ENCODE measurements at regions not wholly inside any gene's neighbourhood (a gene's known extent, or its start where the extent isn't known, plus 50 kb on each side); places are given as distances from the start of the nearest gene placed in this dataset.

DNA sequence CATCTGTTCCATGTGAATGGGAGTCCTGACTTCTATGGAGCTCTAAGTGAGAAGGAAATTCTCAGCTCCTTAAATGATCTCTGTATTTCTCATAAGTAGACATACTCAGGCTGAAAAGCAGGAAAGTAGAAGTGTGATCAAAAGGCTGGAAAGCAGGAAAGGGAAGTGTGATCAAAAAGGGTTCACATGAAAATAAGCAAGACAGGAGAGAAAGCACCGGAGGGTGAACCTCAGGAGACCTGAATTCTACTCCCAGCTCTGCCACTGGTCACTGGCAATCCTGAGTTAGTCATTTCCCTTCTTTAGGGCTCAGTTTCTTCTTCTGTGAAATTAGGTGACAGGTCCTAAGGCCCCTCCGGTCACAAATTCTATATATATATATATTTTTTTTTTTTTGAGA, 55.5 kb upstream of the TRERF1 start:
- DNase-seq (ENCODE audit: low read depth, low spot score) (no peak), FAIRE-seq (no peak)
- Histone ChIP-seq H3K4me1 (ENCODE audit: control insufficient read depth, extremely low read depth, insufficient read depth, low read length) (peaks cover 3% of the 10 kb centered on the region), H3K36me3 (ENCODE audit: control insufficient read depth in 2 of 2, extremely low read depth in 1 of 2, insufficient read depth in 2 of 2, low read length in 2 of 2) (no peaks in the 10 kb centered on the region), H3K9me3 (ENCODE audit: control insufficient read depth, low read depth, low read length) (no peaks in the 10 kb centered on the region), H4K20me1 (ENCODE audit: control insufficient read depth, extremely low read depth, insufficient read depth, low read length) (no peaks in the 10 kb centered on the region), H3K9ac (ENCODE audit: control insufficient read depth, extremely low read depth, insufficient read depth, low read length) (no peak overlapping the region), H3K9me1 (ENCODE audit: control insufficient read depth, extremely low read depth, insufficient read depth, low read length) (no peaks in the 10 kb centered on the region), H3K4me2 (ENCODE audit: control insufficient read depth, extremely low read depth, insufficient read depth, low read depth, low read length) (no peak overlapping the region), H3K27me3 (ENCODE audit: control insufficient read depth, extremely low read depth, insufficient read depth, low read length) (no peaks in the 10 kb centered on the region), H3K79me2 (ENCODE audit: control insufficient read depth, insufficient read depth, low read length) (no peaks in the 10 kb centered on the region), H3K27ac (ENCODE audit: control insufficient read depth, insufficient read depth, low read length) (no peak overlapping the region), H2AFZ (ENCODE audit: control insufficient read depth, low read length) (no peak overlapping the region), H3K4me3 (ENCODE audit: control insufficient read depth in 2 of 3, extremely low read depth in 1 of 3, insufficient read depth in 2 of 3, low read depth in 1 of 3, low read length in 3 of 3) (no peak overlapping the region)
- dilution Hi-C loops (cut with MboI; ENCODE audit: extremely low pct_ligation_motif_present, low sequenced_read_pairs), result no loop called here
- TF ChIP-seq, protein P1, sequence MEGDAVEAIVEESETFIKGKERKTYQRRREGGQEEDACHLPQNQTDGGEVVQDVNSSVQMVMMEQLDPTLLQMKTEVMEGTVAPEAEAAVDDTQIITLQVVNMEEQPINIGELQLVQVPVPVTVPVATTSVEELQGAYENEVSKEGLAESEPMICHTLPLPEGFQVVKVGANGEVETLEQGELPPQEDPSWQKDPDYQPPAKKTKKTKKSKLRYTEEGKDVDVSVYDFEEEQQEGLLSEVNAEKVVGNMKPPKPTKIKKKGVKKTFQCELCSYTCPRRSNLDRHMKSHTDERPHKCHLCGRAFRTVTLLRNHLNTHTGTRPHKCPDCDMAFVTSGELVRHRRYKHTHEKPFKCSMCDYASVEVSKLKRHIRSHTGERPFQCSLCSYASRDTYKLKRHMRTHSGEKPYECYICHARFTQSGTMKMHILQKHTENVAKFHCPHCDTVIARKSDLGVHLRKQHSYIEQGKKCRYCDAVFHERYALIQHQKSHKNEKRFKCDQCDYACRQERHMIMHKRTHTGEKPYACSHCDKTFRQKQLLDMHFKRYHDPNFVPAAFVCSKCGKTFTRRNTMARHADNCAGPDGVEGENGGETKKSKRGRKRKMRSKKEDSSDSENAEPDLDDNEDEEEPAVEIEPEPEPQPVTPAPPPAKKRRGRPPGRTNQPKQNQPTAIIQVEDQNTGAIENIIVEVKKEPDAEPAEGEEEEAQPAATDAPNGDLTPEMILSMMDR (optimal IDR thresholded peaks at IDR 0.05 in 1 of 3, IDR thresholded peaks at IDR 0.05 in 1 of 3, conservative IDR thresholded peaks at IDR 0.05 in 1 of 3; ENCODE audit: extremely low read depth in 1 of 3, insufficient read depth in 2 of 3, low read length in 3 of 3), result no peak
- no peak for TF ChIP-seq EZH2 (IDR thresholded peaks at IDR 0.05; ENCODE audit: low read length)

DNA sequence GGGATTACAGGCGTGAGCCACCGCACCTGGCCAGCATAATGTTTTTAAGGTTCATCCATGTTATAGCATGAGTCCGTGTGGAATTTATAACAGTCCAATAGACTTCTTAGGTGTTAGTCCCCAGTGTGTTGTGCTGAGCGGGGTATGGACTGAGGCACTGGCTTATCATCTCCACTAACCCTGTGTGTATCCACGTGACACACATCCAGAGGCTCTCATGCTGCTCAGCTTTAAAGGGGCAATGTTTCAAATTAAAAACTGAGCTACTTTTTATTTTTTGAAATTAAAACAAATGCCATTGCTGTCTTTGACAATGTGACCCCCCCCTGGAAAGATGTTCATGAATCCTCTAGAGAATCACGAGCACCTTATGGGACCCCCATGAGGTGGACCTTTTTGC, 54.3 kb upstream of the TRERF1 start:
- no peaks in the 10 kb centered on the region for H3K27me3 ChIP-seq (ENCODE audit: control insufficient read depth, extremely low read depth, insufficient read depth, low read length)
- no peak for FAIRE-seq
- H4K20me1 ChIP-seq (ENCODE audit: control insufficient read depth, extremely low read depth, insufficient read depth, low read length), result no peaks in the 10 kb centered on the region
- no peak overlapping the region for H3K27ac ChIP-seq (ENCODE audit: control insufficient read depth, insufficient read depth, low read length)
- peaks cover 3% of the 10 kb centered on the region for H3K4me1 ChIP-seq (ENCODE audit: control insufficient read depth, extremely low read depth, insufficient read depth, low read length)
- dilution Hi-C loops (cut with MboI; ENCODE audit: extremely low pct_ligation_motif_present, low sequenced_read_pairs), result no loop called here
- no peak overlapping the region for H3K4me2 ChIP-seq (ENCODE audit: control insufficient read depth, extremely low read depth, insufficient read depth, low read depth, low read length)
- no peaks in the 10 kb centered on the region for H3K36me3 ChIP-seq (ENCODE audit: control insufficient read depth in 2 of 2, extremely low read depth in 1 of 2, insufficient read depth in 2 of 2, low read length in 2 of 2)
- H3K9me3 ChIP-seq (ENCODE audit: control insufficient read depth, low read depth, low read length), result no peaks in the 10 kb centered on the region
- DNase-seq (ENCODE audit: low read depth, low spot score), result no peak
- TF ChIP-seq EZH2 (IDR thresholded peaks at IDR 0.05; ENCODE audit: low read length), result no peak
- TF ChIP-seq, protein P1 (optimal IDR thresholded peaks at IDR 0.05 in 1 of 3, IDR thresholded peaks at IDR 0.05 in 1 of 3, conservative IDR thresholded peaks at IDR 0.05 in 1 of 3; ENCODE audit: extremely low read depth in 1 of 3, insufficient read depth in 2 of 3, low read length in 3 of 3), result no peak
- no peak overlapping the region for H3K9ac ChIP-seq (ENCODE audit: control insufficient read depth, extremely low read depth, insufficient read depth, low read length)
- no peak overlapping the region for H3K4me3 ChIP-seq (ENCODE audit: control insufficient read depth in 2 of 3, extremely low read depth in 1 of 3, insufficient read depth in 2 of 3, low read depth in 1 of 3, low read length in 3 of 3)
- H3K79me2 ChIP-seq (ENCODE audit: control insufficient read depth, insufficient read depth, low read length), result no peaks in the 10 kb centered on the region
- H2AFZ ChIP-seq (ENCODE audit: control insufficient read depth, low read length), result no peak overlapping the region
- H3K9me1 ChIP-seq (ENCODE audit: control insufficient read depth, extremely low read depth, insufficient read depth, low read length), result no peaks in the 10 kb centered on the region

Measured in keratinocyte (primary cell).